GM18867 (cell line): ENCODE measurements at regions not wholly inside any gene's neighbourhood (a gene's known extent, or its start where the extent isn't known, plus 50 kb on each side); places are given as distances from the start of the nearest gene placed in this dataset.
"Not testable (repeated sequence)": the region's sequence is repeated elsewhere in the genome, so short reads cannot be mapped to it uniquely, and the experiment has no call there.

Experiments used
- ATAC-seq: cut with Tn5 transposase; IDR thresholded peaks from one replicate; pipeline ENCODE4 v1.9.1; 2021; ENCODE audit warnings: mild to moderate bottlenecking, moderate library complexity; ENCODE audit not compliant: unreplicated experiment

- no peak for ATAC-seq
These were observed 481.4 kb downstream of the XYLT1 start for GRCh38 chr16:16989368-16989767.

- no peak for ATAC-seq
These were observed 479.0 kb downstream of the XYLT1 start for GRCh38 chr16:16991711-16992110.

DNA sequence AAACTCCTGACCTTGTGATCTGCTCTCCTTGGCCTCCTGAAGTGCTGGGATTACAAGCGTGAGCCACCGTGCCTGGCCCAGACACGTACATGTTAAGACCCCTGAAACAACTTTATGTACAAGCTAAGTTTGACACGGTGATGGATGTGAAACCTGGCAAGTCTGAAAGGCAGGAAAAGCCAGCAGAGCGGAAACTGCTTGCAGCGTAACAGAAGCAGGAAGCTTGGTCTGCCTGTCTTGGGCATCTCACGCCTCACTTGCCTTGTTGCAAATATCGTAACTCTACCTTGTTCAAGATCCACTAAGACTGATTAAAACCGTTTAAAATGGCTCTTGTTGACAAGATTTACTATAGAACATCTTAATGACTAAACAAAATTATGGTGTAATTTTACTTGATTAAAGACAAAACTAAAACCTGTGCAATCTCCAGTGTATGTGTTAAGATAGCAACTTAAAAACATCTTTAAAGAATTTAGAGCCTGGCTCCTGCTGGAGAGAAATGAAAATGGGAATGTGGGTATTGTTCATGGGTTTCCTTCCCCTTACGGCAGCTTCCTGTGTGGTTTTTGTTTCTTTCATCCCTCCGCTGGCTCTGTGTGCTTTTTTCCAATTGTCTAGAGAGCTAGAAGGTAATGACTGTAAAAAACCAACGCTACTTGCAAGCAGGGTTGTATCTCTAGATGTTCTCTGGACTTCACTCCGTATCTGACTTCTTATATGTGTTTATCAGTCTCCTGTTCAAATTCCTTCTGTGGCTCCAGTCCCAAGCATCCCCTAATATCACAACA lies 477.6 kb downstream of the XYLT1 start:
- no peak for ATAC-seq

DNA sequence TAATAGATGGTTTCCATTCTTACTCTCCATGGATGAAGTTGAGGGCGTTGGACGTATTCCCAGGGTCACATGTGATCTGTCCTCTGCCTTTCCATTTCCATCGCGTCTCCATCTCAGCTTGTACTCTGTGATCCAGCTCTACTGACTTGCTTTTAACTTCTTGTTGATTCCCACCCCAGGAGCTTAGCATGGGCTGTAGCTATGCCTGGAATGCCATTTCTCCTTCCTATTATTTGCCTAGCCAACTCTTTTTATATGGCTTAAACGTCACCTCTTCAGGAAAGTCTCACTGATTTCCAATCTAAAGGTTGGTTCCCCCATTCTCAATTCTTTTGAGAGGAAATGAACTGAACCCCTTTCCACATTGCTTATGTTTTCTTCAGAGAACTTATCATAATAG lies 475.9 kb downstream of the XYLT1 start:
- ATAC-seq, result no peak

DNA sequence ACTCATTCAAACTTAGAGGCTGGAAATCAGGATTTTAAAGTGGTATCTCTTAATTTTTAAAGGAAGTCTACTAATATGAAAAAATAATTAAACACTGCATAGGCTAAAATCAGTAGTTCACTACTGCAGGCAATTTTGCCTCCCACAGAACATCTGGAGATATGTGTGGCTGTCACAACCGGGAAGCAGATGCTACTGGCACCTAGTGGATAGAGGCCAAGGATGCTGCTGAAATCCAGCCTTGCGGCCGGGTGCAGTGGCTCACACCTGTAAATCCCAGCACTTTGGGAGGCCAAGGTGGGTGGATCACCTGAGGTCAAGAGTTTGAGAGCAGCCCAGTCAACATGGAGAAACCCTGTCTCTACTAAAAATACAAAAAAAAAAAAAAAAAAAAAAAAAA lies 473.9 kb downstream of the XYLT1 start:
- ATAC-seq, result no peak

DNA sequence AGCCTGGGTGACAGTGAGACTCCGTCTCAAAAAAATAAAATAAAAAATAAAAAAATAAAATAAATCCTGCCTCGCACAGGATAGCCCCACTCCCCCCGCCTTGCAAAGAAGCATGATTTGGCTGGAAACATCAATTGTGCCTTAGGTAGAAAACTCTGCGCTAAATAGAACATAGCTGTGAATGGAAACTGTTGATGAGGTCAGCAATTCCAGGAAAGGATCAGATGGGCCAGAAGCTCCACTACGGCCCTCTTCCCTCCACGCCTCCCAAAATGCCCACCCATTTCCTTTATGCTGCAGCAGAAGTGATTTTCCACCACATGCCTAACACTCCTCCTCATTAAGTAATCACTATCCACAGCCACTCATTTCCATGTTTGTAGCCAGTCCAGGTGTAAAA lies 473.4 kb downstream of the XYLT1 start:
- no peak for ATAC-seq

DNA sequence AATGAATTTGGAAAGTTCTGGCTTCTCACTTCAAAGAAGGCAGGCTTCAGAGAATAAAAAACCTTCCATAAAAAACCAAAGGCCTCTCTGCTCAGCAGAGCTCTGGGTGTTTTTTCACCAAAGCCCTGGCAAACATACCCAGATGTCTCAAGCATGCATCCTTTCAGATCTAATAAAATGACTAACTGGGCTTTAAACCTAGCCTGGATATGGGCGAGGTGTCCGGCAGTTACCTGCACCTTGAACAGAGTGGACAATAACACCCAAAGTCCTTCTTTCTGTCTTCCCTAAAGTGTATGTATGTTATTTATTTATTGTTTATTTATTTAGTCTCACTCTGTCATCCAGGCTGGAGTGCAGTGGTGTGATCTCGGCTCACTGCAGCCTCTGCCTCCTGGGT lies 469.3 kb downstream of the XYLT1 start:
- ATAC-seq, result no peak

DNA sequence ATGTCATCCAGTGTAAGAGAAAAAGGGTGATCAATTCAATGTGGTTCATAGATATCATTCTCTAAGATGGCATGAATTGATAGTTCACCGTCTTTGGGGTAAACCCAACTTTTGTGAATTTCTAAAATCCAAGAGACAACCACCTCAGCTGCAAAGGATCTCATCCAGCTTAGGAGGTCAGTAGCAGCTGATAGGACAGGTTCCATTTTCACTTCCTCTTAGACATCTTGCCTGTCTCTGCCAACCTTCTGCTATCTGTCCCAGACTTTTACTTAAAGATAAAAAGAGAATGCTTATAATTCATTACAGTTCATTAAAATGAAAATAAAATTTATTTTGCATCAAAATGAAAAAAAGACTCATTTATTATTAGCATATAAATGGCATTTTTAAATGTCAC lies 468.2 kb downstream of the XYLT1 start:
- ATAC-seq, result no peak

DNA sequence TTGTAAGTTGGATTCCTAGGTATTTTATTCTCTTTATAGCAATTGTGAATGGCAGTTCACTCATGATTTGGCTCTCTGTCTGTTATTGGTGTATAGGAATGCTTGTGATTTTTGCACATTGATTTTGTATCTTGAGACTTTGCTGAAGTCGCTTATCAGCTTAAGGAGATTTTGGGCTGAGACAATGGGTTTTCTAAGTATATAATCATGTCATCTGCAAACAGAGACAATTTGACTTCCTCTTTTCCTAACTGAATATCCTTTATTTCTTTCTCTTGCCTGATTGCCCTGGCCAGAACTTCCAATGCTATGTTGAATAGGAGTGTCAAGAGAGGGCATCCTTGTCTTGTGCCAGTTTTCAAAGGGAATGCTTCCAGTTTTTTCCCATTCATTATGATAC lies 464.8 kb downstream of the XYLT1 start:
- ATAC-seq, result not testable (repeated sequence)

GRCh38 chr16:17011712-17012111 lies 459.0 kb downstream of the XYLT1 start:
- ATAC-seq, result no peak

GRCh38 chr16:17013038-17013437 lies 457.7 kb downstream of the XYLT1 start:
- no peak for ATAC-seq

- no peak for ATAC-seq
These were observed 456.2 kb downstream of the XYLT1 start for GRCh38 chr16:17014484-17015121.

- ATAC-seq, result no peak
These were observed 455.1 kb downstream of the XYLT1 start for GRCh38 chr16:17015702-17016101.

DNA sequence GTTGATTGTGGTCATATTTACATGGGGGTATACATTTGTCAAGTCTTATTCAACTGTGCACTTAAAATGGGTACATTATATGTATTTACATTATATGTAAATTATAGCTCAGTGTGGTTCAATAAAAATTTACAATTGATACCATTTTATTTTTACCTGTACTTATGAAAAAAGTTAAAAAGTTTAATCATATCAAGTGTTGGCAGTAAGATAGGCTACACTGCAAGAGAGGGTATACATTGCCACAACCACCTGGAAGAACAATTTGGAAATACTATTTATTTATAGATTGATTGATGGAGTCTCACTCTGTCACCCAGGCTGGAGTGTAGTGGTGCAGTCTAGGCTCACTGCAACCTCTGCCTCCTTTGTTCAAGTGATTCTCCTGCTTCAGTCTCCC lies 453.3 kb downstream of the XYLT1 start:
- no peak for ATAC-seq

GRCh38 chr16:17018585-17018939 lies 452.2 kb downstream of the XYLT1 start:
- no peak for ATAC-seq

DNA sequence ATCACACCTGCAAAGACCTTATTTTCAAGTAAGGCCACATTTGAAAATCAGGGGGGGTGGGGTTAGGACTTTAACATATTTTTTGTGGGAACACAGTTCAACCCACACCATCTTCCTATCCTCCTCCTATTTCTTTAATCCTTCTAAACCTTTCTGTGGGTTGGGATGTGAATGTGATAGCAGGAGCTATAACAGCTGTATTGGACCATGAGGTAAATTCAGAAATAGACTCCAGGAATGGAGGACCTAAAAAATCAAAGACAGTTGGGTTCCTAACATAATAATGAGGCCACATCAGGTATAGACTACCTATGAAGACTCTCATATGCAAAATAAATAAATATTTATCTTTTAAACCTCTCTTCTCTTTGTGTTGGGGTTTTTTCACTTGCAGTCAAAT lies 451.4 kb downstream of the XYLT1 start:
- ATAC-seq, result no peak

DNA sequence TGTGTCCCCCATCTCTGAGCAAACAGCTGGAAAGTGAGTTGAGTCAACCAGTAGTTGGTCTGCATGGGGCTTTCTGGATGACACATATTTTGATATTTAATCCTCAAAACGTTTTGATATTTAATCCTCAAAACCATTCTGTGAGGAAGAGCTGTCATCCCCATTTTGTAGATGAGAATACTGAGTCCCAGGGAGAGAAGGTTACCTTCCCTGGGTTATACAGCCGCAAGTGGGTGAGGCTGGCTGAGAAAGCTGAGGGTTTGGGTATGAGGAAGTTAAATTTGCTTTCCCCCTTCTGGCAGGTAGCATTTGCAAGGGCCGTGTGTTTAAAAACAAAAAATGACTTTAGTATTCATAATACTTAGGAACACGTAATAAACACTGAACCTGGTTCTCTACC lies 447.2 kb downstream of the XYLT1 start:
- ATAC-seq, result no peak

GRCh38 chr16:17024514-17024913 lies 446.2 kb downstream of the XYLT1 start:
- no peak for ATAC-seq

DNA sequence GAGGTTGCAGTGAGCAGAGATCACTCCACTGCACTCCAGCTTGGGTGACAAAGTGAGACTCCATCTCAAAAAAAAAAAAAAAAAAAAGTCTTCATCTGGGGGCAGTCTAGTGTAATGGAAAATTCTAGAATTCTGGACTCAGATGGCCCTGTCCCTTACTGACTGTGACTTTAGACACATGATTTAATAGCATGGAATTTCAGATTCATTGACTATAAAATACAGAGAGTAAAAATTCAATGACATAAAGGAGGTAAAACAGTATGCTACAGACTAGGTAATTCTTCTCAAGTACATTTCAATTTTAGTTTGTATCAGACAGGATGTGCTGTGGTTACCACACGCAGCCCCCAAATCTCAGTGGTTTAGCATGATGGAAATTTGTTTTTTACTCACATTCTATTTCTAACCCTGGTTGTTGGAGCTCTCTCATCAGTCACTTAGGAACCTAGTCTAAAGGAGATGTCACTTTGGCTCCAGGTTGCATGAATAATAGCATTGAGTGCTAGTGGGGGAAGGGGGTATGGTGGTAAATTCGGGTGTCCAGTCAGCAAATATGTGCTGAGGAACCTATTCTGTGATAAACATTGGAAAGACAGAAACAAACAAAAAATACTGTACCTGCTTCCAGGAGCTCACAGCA lies 444.0 kb downstream of the XYLT1 start:
- ATAC-seq, result peak; percentile 91

DNA sequence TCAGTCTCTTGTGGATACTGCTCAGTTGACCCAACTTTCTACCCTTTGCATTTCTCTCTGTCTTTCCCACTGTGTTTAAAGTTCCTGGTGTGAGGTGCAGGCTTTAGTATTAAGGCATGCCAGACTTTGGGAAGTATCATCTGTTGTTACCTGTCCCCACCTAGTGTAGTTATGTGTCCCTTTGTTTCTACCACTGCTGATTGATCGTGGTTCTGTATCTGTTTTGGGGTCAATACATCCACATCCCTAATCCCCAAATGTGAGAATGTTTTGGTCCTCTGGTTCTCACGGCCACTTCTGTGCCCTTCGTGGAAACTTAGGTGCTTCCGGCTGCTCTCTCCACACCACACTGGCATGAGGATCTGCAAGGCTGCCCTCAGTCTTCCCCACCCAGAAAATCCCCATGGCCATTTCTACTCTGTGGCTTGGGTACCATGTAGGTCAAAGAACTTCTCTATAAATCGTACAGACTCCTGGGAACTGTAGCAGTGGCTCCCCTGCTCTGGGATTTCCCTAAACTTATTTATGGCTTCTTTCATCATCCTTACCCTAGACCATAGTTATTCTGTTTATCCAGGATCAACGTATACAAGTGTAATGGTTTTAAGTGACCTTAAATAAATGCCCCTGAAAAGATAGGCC lies 443.2 kb downstream of the XYLT1 start:
- no peak for ATAC-seq

GRCh38 chr16:17029602-17030350 lies 441.0 kb downstream of the XYLT1 start:
- ATAC-seq, result no peak
